NCI-H2227 (cell line): ENCODE measurements at regions not wholly inside any gene's neighbourhood (a gene's known extent, or its start where the extent isn't known, plus 50 kb on each side); places are given as distances from the start of the nearest gene placed in this dataset.

Source experiments
- DNase-seq: peaks from one replicate; lab custom pipeline; 2025; ENCODE audit not compliant: unreplicated experiment; lab: John Stamatoyannopoulos, UW

- DNase-seq = no peak
These were observed 191.0 kb upstream of the PMFBP1 start for GRCh38 chr16:72362973-72363372.

- DNase-seq = no peak
These were observed 190.5 kb upstream of the PMFBP1 start for GRCh38 chr16:72362476-72362875.

GRCh38 chr16:72357910-72358309, 186.0 kb upstream of the PMFBP1 start:
- DNase-seq = no peak

- DNase-seq = no peak
These were observed 183.6 kb upstream of the PMFBP1 start for GRCh38 chr16:72355561-72355960.

- DNase-seq = no peak
These were observed 177.8 kb upstream of the PMFBP1 start for GRCh38 chr16:72349719-72350118.

- DNase-seq = no peak
These were observed 161.0 kb upstream of the PMFBP1 start for GRCh38 chr16:72332926-72333325.

- no peak for DNase-seq
These were observed 152.6 kb upstream of the PMFBP1 start for GRCh38 chr16:72324578-72324977.

- DNase-seq = no peak
These were observed 145.5 kb upstream of the PMFBP1 start for GRCh38 chr16:72317446-72317845.

- DNase-seq = no peak
These were observed 141.9 kb upstream of the PMFBP1 start for GRCh38 chr16:72313903-72314302.

GRCh38 chr16:72312828-72313227, 140.9 kb upstream of the PMFBP1 start:
- peak; percentile 65 for DNase-seq

GRCh38 chr16:72311426-72311825, 139.5 kb upstream of the PMFBP1 start:
- DNase-seq = no peak

- no peak for DNase-seq
These were observed 137.0 kb upstream of the PMFBP1 start for GRCh38 chr16:72309001-72309400.

- DNase-seq = no peak
These were observed 136.4 kb upstream of the PMFBP1 start for GRCh38 chr16:72308396-72308795.

GRCh38 chr16:72302332-72302731, 130.4 kb upstream of the PMFBP1 start:
- DNase-seq = no peak

- DNase-seq = peak; percentile 22
These were observed 129.7 kb upstream of the PMFBP1 start for GRCh38 chr16:72301523-72302236.

GRCh38 chr16:72300892-72301291, 128.9 kb upstream of the PMFBP1 start:
- no peak for DNase-seq

GRCh38 chr16:72299684-72300243, 127.8 kb upstream of the PMFBP1 start:
- DNase-seq = no peak

- DNase-seq = no peak
These were observed 127.0 kb upstream of the PMFBP1 start for GRCh38 chr16:72298961-72299360.

- no peak for DNase-seq
These were observed 124.0 kb upstream of the PMFBP1 start for GRCh38 chr16:72295914-72296313.

- no peak for DNase-seq
These were observed 119.6 kb upstream of the PMFBP1 start for GRCh38 chr16:72291531-72291981.

- no peak for DNase-seq
These were observed 119.2 kb upstream of the PMFBP1 start for GRCh38 chr16:72291121-72291520.

- no peak for DNase-seq
These were observed 115.7 kb upstream of the PMFBP1 start for GRCh38 chr16:72287649-72288048.
